Mucosa of descending colon (tissue), 3 donors: ENCODE measurements at regions not wholly inside any gene's neighbourhood (a gene's known extent, or its start where the extent isn't known, plus 50 kb on each side); places are given as distances from the start of the nearest gene placed in this dataset.

ENCODE experiments used
- ATAC-seq: fragments of 200-7000 bp; cut with Tn5 transposase; one replicate; pipeline ENCODE4 v1.9.1; 2020; ENCODE audit warnings: mild to moderate bottlenecking, moderate library complexity
- DNase-seq, 3 donors: peaks; one replicate each; pipeline ENCODE4 v3.0.0-alpha.2; 2020
- H3K36me3 ChIP-seq: fragments of 200-600 bp; one replicate; pipeline ENCODE4 v1.8.0; 2021; ENCODE audit warnings: low read depth, mild to moderate bottlenecking
- H3K4me1 ChIP-seq: fragments of 200-600 bp; one replicate; pipeline ENCODE4 v1.8.0; 2021; ENCODE audit warnings: low read depth, mild to moderate bottlenecking
- H3K4me3 ChIP-seq: fragments of 200-600 bp; one replicate; pipeline ENCODE4 v1.8.0; 2021; ENCODE audit warnings: mild to moderate bottlenecking
- H3K9me3 ChIP-seq: fragments of 200-600 bp; one replicate; pipeline ENCODE4 v1.8.0; 2021; ENCODE audit warnings: mild to moderate bottlenecking
- CTCF ChIP-seq: fragments of 200-600 bp; IDR thresholded peaks from one replicate; pipeline ENCODE4 v1.8.0; 2022; ENCODE audit warnings: antibody characterized with exemption, mild to moderate bottlenecking
- intact Hi-C, 2 donors: fragments of 100-400 bp; cut with DNase I in 1 of 2; cut with micrococcal nuclease in 1 of 2; formaldehyde crosslinking; loops; one replicate each; pipeline versions ENCODE4 v1.11.0 to v1.11.1; 2022; cut with DNase I, micrococcal nuclease
- donor health status: DM: no; HTN: no; CAD: no; lungs with moderate emphysema.
- donor health status: DM: no; HTN: no; CAD: no.
- donor health status: DM: no; HTN: yes; CAD: no.

GRCh38 chr1:79976287-79976686 is 969.8 kb upstream of the ADGRL4 start:
- Histone ChIP-seq H3K36me3 (no peaks in the 10 kb centered on the region), H3K4me1 (no peaks in the 10 kb centered on the region), H3K4me3 (no peak overlapping the region), H3K9me3 (no peaks in the 10 kb centered on the region)
- DNase-seq (no peak), ATAC-seq (no peak)
- TF ChIP-seq CTCF = no peak
- intact Hi-C loops = no loop called here

GRCh38 chr1:79974659-79975058 is 968.1 kb upstream of the ADGRL4 start:
- Histone ChIP-seq H3K4me1 (no peaks in the 10 kb centered on the region), H3K9me3 (no peaks in the 10 kb centered on the region), H3K36me3 (no peaks in the 10 kb centered on the region), H3K4me3 (no peak overlapping the region)
- no peak for TF ChIP-seq CTCF
- intact Hi-C loops = no loop called here
- DNase-seq (no peak), ATAC-seq (no peak)

- no peak overlapping the region for H3K4me3 ChIP-seq
- DNase-seq = no peak
- intact Hi-C loops = no loop called here
- no peaks in the 10 kb centered on the region for H3K36me3 ChIP-seq
- TF ChIP-seq CTCF = no peak
- H3K9me3 ChIP-seq = no peaks in the 10 kb centered on the region
- H3K4me1 ChIP-seq = no peaks in the 10 kb centered on the region
- no peak for ATAC-seq
Observed at GRCh38 chr1:79969886-79970285, 963.4 kb upstream of the ADGRL4 start.

GRCh38 chr1:79966438-79966837 is 959.9 kb upstream of the ADGRL4 start:
- no peak for ATAC-seq
- no peak overlapping the region for H3K4me3 ChIP-seq

GRCh38 chr1:79959635-79960034 is 953.1 kb upstream of the ADGRL4 start:
- Histone ChIP-seq H3K36me3 (no peaks in the 10 kb centered on the region), H3K9me3 (peaks cover 6% of the 10 kb centered on the region), H3K4me1 (no peaks in the 10 kb centered on the region), H3K4me3 (no peak overlapping the region)
- ATAC-seq (no peak), DNase-seq (no peak)
- TF ChIP-seq CTCF = no peak
- intact Hi-C loops = no loop called here

More at GRCh38 chr1:79966438-79966837, 959.9 kb upstream of the ADGRL4 start:
- intact Hi-C loops = no loop called here
- no peaks in the 10 kb centered on the region for H3K9me3 ChIP-seq
- no peaks in the 10 kb centered on the region for H3K36me3 ChIP-seq
- no peak for DNase-seq
- no peak for TF ChIP-seq CTCF
- no peaks in the 10 kb centered on the region for H3K4me1 ChIP-seq

GRCh38 chr1:79955966-79956365 is 949.4 kb upstream of the ADGRL4 start:
- no peak for TF ChIP-seq CTCF
- no peak overlapping the region for H3K4me3 ChIP-seq
- intact Hi-C loops = no loop called here
- ATAC-seq = no peak
- H3K4me1 ChIP-seq = no peaks in the 10 kb centered on the region
- no peak for DNase-seq
- H3K9me3 ChIP-seq = peaks cover 6% of the 10 kb centered on the region
- no peaks in the 10 kb centered on the region for H3K36me3 ChIP-seq
